NCI-H1092 treated with DMSO at 0.1 percent for 48 hours (cell line): ENCODE measurements at regions not wholly inside any gene's neighbourhood (a gene's known extent, or its start where the extent isn't known, plus 50 kb on each side); places are given as distances from the start of the nearest gene placed in this dataset.
"Not testable (repeated sequence)": the region's sequence is repeated elsewhere in the genome, so short reads cannot be mapped to it uniquely, and the experiment has no call there.

ENCODE experiments used
- DNase-seq: peaks from one replicate; lab custom pipeline; 2025; lab: John Stamatoyannopoulos, UW

DNA sequence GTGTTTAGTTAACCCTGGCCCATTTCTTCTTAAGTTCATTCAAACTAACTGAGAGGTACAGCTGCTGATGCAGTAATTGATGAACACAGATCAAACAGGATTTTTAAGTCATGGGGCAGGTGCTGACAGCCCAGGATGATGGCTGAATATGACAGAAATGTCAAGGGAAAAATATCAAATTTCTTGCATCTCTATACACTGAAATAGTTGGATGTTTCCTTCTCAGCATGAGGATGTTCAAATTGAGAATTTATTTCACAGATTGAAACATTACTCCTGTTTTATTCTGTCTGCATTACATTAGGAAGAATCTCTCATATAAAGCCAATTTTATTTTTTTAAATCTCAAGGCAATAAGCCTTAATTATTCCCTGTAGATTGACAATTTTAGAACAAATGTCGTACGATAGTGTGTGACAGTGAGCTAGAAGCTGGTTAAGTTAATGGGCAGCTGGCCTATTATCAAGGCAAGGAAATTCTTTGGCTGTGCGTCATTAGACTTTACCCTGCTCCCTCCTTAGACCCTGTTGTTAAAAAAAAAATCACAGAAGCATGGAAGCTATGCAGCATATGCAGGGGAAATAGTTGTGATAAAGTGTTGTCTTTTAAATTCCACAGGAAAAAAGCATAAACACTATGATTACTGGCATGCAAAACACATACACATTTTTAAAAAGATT is 183.8 kb upstream of the KCNMB2 start:
- DNase-seq = peak; percentile 47

- peak; percentile 81 for DNase-seq
Observed at GRCh38 chr3:178353006-178353694, 183.1 kb upstream of the KCNMB2 start.

DNA sequence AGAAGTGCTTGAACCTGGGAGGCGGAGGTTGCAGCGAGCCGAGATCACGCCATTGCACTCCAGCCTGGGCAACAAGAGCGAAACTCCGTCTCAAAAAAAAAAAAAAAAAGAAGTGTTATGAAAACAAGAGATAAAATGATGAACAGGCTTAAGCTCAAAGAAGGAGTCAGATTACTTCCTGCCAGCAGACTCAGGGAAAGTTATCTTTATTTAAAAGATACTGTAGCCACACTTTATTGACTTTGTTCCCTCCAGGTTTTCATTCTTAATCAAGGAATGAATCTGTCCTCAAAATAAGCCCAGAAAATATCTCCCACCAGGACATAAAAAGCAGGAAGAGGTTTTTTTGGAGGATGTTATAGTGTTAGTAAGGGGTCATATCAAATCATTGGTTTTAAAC is 176.5 kb upstream of the KCNMB2 start:
- no peak for DNase-seq

GRCh38 chr3:178363048-178363447 is 173.2 kb upstream of the KCNMB2 start:
- not testable (repeated sequence) for DNase-seq

GRCh38 chr3:178367817-178368617 is 168.2 kb upstream of the KCNMB2 start:
- DNase-seq = peak; percentile 83

DNA sequence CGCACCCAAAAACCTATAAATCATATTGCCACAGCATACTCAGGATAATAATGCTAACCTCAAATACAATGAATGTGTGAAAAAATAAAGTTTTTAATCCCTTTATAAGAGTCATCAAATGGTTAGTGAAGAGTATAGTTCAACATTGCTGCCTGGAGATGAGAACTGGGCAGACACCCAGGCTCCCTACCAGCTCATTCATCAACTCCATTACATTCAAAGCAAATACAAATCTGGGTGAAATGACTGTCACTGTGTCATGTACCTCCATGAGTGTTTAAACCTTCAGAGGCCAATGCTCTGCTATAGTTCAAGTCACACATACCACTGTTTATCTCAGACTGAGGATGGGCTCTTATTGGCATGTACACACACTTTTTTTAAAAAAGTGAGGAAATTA is 167.2 kb upstream of the KCNMB2 start:
- DNase-seq = peak; percentile 31

GRCh38 chr3:178369811-178370210 is 166.4 kb upstream of the KCNMB2 start:
- no peak for DNase-seq

GRCh38 chr3:178370387-178370786 is 165.8 kb upstream of the KCNMB2 start:
- no peak for DNase-seq

DNA sequence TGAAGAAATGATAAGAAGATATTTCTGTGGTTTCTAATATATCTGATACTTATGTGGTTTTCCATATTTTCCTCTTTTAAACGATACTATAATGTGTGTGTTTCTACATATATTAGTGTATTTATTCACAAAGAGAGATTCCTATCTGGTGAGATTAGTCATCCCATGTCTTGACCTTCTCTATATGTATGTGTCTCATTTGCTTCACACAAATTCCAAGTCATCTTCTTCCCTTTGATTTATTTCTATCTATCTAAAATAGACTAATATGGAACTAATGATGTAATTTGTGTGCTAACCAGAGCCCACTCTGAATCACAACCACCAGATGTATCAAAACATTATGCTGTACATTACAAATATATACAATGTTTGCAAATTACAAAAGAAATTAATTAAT is 154.7 kb upstream of the KCNMB2 start:
- DNase-seq = no peak

GRCh38 chr3:178381971-178382448 is 154.2 kb upstream of the KCNMB2 start:
- no peak for DNase-seq

- no peak for DNase-seq
Observed at GRCh38 chr3:178382449-178383061, 153.7 kb upstream of the KCNMB2 start.

- peak; percentile 23 for DNase-seq
Observed at GRCh38 chr3:178384321-178385230, 151.7 kb upstream of the KCNMB2 start.

- peak; percentile 73 for DNase-seq
Observed at GRCh38 chr3:178385280-178385952, 150.8 kb upstream of the KCNMB2 start.

DNA sequence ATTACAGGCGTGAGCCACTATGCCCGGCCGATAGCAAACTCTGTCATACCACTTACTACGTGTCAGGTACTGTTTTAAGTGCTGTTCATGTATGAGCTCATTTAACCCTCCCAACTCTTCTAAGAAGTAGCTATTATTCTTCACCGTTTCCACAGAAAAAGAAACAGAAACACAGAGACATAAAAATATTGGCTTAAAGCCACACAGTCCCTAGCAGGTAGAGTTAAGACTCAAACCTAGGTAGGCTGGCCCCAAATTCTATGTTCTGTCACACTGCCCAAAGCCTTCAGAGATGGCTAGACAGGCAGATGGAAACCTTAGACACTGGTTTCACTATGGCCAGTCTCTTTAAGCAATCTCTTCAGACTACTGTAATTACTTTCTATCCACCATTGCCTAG is 149.8 kb upstream of the KCNMB2 start:
- no peak for DNase-seq

DNA sequence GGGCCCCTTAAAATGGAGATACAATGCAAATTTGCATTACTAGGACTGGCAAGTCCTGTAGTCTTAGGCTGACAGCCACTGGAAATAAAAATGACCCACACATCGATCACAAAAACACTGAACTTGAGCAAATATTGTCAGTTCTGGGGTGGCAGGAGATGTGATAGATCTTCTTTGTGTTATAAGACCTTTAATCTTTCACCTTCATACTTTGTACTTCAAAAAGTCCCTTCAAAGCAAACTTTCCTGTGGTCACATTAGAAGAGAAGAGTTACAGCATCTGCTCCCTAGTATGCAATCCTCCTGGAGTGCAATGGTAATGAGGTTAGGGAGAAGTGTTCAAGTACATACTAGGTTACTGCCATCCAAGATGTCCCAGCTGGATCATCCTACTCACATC is 149.4 kb upstream of the KCNMB2 start:
- no peak for DNase-seq

DNA sequence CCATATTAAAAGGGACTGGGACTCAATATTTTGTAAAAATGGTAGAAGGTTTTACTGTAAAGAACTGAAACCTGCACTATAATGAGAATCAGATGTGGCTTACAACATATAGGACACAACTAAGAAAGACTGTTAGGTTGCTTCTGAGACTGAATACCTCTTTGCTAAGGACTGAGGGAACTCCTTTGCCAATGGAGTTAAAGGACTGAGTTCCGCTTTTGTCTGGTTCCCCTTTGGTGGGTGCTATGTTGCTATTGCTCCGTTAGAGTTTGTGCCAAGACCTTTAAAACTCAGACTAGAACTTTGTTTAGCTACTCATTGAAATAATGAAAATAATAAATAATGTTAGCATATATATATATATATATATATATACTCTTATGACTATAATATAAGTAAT is 147.8 kb upstream of the KCNMB2 start:
- no peak for DNase-seq

- DNase-seq = no peak
Observed at GRCh38 chr3:178389258-178389657, 147.0 kb upstream of the KCNMB2 start.

DNA sequence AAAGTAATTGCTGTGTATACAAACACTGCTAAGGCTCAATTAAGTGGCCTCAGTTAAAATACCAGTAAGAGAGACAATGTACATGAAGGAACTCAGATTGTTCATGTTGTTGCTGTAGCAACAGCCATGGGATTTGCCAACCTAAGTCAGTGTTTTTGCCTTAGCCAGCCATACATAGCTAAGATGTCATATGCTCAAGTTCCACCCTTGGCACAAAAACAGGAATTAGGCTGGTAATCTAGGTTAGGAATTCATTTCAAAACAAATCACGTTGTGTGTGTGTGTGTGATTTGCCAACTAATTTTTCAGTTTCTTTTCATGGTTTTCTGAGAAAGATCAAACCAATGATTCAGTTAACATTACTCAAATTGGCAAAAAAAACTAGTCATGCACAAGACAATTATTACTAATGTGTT is 143.7 kb upstream of the KCNMB2 start:
- no peak for DNase-seq

- DNase-seq = no peak
Observed at GRCh38 chr3:178393146-178393545, 143.1 kb upstream of the KCNMB2 start.

DNA sequence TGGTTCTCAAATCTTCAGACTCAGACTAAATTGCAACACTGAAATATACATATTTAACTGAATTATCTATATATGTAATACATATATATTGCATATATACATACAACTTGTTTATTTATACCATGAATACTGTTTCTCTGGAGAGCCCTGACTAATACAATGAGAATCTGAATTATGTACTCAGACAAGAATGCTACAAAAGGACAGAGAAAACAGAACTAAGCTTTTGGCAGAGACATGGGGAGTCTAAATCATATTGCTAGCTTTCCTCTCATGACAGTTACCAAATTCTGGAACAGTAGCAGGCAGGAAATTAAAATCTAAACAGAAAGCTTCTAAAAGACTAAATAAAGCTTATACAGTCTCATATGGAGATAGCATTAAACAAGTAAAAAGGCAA is 142.4 kb upstream of the KCNMB2 start:
- no peak for DNase-seq

DNA sequence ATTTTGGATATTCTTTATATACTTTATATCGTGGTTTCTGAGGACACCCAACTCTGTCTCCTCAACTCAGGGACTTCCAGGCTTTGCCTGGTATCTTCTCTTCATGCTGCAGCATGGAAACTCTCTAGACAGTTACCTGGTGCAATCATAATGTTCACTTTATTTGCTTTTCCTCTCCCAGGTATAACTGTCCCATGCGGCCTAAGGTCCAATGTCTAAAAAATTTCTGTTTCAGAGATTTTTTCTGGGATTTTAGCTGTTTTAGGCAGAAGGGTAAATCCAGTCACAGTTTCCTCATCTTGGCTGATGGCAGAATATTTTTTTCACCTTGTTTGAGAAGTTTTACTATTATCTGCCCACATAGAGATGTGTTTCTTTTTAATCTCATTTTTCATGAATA is 139.9 kb upstream of the KCNMB2 start:
- DNase-seq = no peak
